Fibroblast of lung (primary cell): ENCODE measurements at regions not wholly inside any gene's neighbourhood (a gene's known extent, or its start where the extent isn't known, plus 50 kb on each side); places are given as distances from the start of the nearest gene placed in this dataset.

ENCODE experiments used
- CTCF ChIP-seq, 2 donors: IDR thresholded peaks in 1 of 2; conservative IDR thresholded peaks in 1 of 2; 1 replicate in 1 of 2; 2 replicates in 1 of 2; pipeline ENCODE4 v1.5.1; 2011 to 2012; ENCODE audit warnings: low read length in 2 of 2, control low read depth in 1 of 2, inconsistent platforms in 1 of 2, low read depth in 1 of 2, mild to moderate bottlenecking in 1 of 2
- EZH2 ChIP-seq: IDR thresholded peaks from 2 replicates; pipeline ENCODE4 v1.5.1; 2012; ENCODE audit warnings: low read length, control low read depth, mild to moderate bottlenecking; ENCODE audit errors: missing control alignments

GRCh38 chr6:43997345-43997677 lies 129.9 kb downstream of the MRPL14 start:
- no peak for TF ChIP-seq CTCF (conservative IDR thresholded peaks at IDR 0.05 in 1 of 2, IDR thresholded peaks at IDR 0.05 in 1 of 2; ENCODE audit: low read depth in 1 of 2, low read length in 2 of 2)
- no peak for TF ChIP-seq EZH2
